HG03103 (cell line): ENCODE measurements at regions not wholly inside any gene's neighbourhood (a gene's known extent, or its start where the extent isn't known, plus 50 kb on each side); places are given as distances from the start of the nearest gene placed in this dataset.

Experiments
- ATAC-seq: cut with Tn5 transposase; IDR thresholded peaks from one replicate; pipeline ENCODE4 v1.9.1; 2021; ENCODE audit warnings: low read depth; ENCODE audit not compliant: unreplicated experiment

GRCh38 chr11:116242006-116242405 lies 530.8 kb downstream of the BUD13 start:
- ATAC-seq: no peak

GRCh38 chr11:116240710-116241109 lies 532.1 kb downstream of the BUD13 start:
- no peak for ATAC-seq

- no peak for ATAC-seq
Observed at GRCh38 chr11:116239247-116239646, 533.5 kb downstream of the BUD13 start.

GRCh38 chr11:116234989-116235568 lies 537.7 kb downstream of the BUD13 start:
- ATAC-seq: no peak

- no peak for ATAC-seq
Observed at GRCh38 chr11:116233561-116233960, 539.2 kb downstream of the BUD13 start.

GRCh38 chr11:116232364-116232828 lies 540.4 kb downstream of the BUD13 start:
- ATAC-seq: no peak

GRCh38 chr11:116231543-116231942 lies 541.2 kb downstream of the BUD13 start:
- no peak for ATAC-seq

- no peak for ATAC-seq
Observed at GRCh38 chr11:116230438-116230837, 542.3 kb downstream of the BUD13 start.

- no peak for ATAC-seq
Observed at GRCh38 chr11:116229236-116229970, 543.4 kb downstream of the BUD13 start.

- ATAC-seq: no peak
Observed at GRCh38 chr11:116226731-116227130, 546.1 kb downstream of the BUD13 start.

- ATAC-seq: no peak
Observed at GRCh38 chr11:116225784-116226585, 546.8 kb downstream of the BUD13 start.

- ATAC-seq: no peak
Observed at GRCh38 chr11:116225236-116225635, 547.6 kb downstream of the BUD13 start.

GRCh38 chr11:116224889-116225200 lies 547.9 kb downstream of the BUD13 start:
- ATAC-seq: no peak

- no peak for ATAC-seq
Observed at GRCh38 chr11:116224154-116224888, 548.5 kb downstream of the BUD13 start.

- no peak for ATAC-seq
Observed at GRCh38 chr11:116221351-116221750, 551.4 kb downstream of the BUD13 start.

GRCh38 chr11:116219171-116219635 lies 553.6 kb downstream of the BUD13 start:
- ATAC-seq: no peak

- no peak for ATAC-seq
Observed at GRCh38 chr11:116217441-116217840, 555.3 kb downstream of the BUD13 start.

GRCh38 chr11:116217006-116217405 lies 555.8 kb downstream of the BUD13 start:
- ATAC-seq: no peak

GRCh38 chr11:116215471-116216113 lies 557.2 kb downstream of the BUD13 start:
- ATAC-seq: no peak

- ATAC-seq: no peak
Observed at GRCh38 chr11:116211147-116211546, 561.6 kb downstream of the BUD13 start.
